IMR-90 (cell line): ENCODE measurements at regions not wholly inside any gene's neighbourhood (a gene's known extent, or its start where the extent isn't known, plus 50 kb on each side); places are given as distances from the start of the nearest gene placed in this dataset.

Experiments
- ATAC-seq: fragments of 200-7000 bp; cut with Tn5 transposase; 2 replicates; pipeline ENCODE4 v1.9.1; 2020; ENCODE audit warnings: low read depth, mild to moderate bottlenecking, moderate library complexity
- BruUV-seq: library from RNA; stranded (reverse); fragments of 400-500 nt; replicated peaks from 2 replicates; lab custom pipeline; 2021; lab: Mats Ljungman, UMichigan
- CTCF ChIA-PET: fragments of 300-600 bp; formaldehyde crosslinking; extraction: SDS; loops from one replicate; lab custom pipeline; 2021; ENCODE audit warnings: antibody characterized with exemption; lab: Yijun Ruan, JAX
- POLR2A ChIA-PET: fragments of 300-600 bp; sonication (Branson Sonifier 250); formaldehyde crosslinking; loops from one replicate; lab custom pipeline; 2022; ENCODE audit warnings: antibody characterized with exemption; ENCODE audit not compliant: unreplicated experiment; lab: Charles Lee
- DNase-seq: peaks from one replicate; pipeline ENCODE4 v3.0.0; 2013
- H2AFZ ChIP-seq: replicated peaks from 2 replicates; pipeline ENCODE3; 2013; ENCODE audit warnings: low read length, mild to moderate bottlenecking; ENCODE audit not compliant: poor library complexity
- H2AK5ac ChIP-seq: 2 replicates; pipeline ENCODE4 v1.6.1; 2013; ENCODE audit warnings: low read depth, low read length, inconsistent platforms
- H2AK9ac ChIP-seq: replicated peaks from 2 replicates; pipeline ENCODE3; 2013; ENCODE audit warnings: mild to moderate bottlenecking, low read depth, low read length, moderate library complexity; ENCODE audit not compliant: poor library complexity
- H2BK120ac ChIP-seq: 2 replicates; pipeline ENCODE4 v1.6.1; 2013; ENCODE audit warnings: low read depth, low read length, inconsistent platforms
- H2BK15ac ChIP-seq: 3 replicates; pipeline ENCODE4 v1.6.1; 2013; ENCODE audit warnings: low read depth, low read length, inconsistent platforms
- H2BK20ac ChIP-seq: 2 replicates; pipeline ENCODE4 v1.6.1; 2013; ENCODE audit warnings: low read depth, mild to moderate bottlenecking, inconsistent platforms, low read length, moderate library complexity
- H2BK5ac ChIP-seq: 2 replicates; pipeline ENCODE4 v1.6.1; 2013; ENCODE audit warnings: mild to moderate bottlenecking, low read depth, low read length, inconsistent platforms; ENCODE audit not compliant: poor library complexity, severe bottlenecking
- H3K14ac ChIP-seq: replicated peaks from 2 replicates; pipeline ENCODE4 v1.6.1; 2013; ENCODE audit warnings: low read depth, low read length, inconsistent platforms
- H3K18ac ChIP-seq: 2 replicates; pipeline ENCODE4 v1.6.1; 2013; ENCODE audit warnings: low read depth, low read length, control low read depth
- H3K23ac ChIP-seq: 2 replicates; pipeline ENCODE4 v1.6.1; 2013; ENCODE audit warnings: low read depth, low read length, inconsistent platforms
- H3K27ac ChIP-seq: 2 replicates; pipeline ENCODE4 v1.5.1; 2013; ENCODE audit warnings: mild to moderate bottlenecking, control low read depth, low read length; ENCODE audit not compliant: insufficient read depth
- H3K27me3 ChIP-seq: 2 replicates; pipeline ENCODE4 v1.6.1; 2013; ENCODE audit warnings: low read length; ENCODE audit not compliant: control insufficient read depth, insufficient read depth
- H3K36me3 ChIP-seq: 2 replicates; pipeline ENCODE4 v1.6.1; 2013; ENCODE audit warnings: low read length, mixed read lengths; ENCODE audit not compliant: control insufficient read depth, insufficient read depth
- H3K4ac ChIP-seq: 2 replicates; pipeline ENCODE4 v1.6.1; 2013; ENCODE audit warnings: low read depth, low read length, inconsistent platforms
- H3K4me1 ChIP-seq: 2 replicates; pipeline ENCODE4 v1.6.1; 2013; ENCODE audit warnings: low read length, mixed read lengths; ENCODE audit not compliant: control insufficient read depth, insufficient read depth
- H3K4me2 ChIP-seq: 2 replicates; pipeline ENCODE4 v1.6.1; 2013; ENCODE audit warnings: low read depth, mild to moderate bottlenecking, control low read depth, low read length, moderate library complexity
- H3K4me3 ChIP-seq: 2 replicates; pipeline ENCODE4 v1.5.1; 2013; ENCODE audit warnings: low read depth, mild to moderate bottlenecking, control low read depth, low read length, moderate library complexity; ENCODE audit not compliant: insufficient read depth
- H3K56ac ChIP-seq: 2 replicates; pipeline ENCODE4 v1.6.1; 2013; ENCODE audit warnings: low read length, inconsistent platforms; ENCODE audit not compliant: insufficient read depth; ENCODE audit errors: extremely low read depth
- H3K79me1 ChIP-seq, 2 experiments: 2 replicates each; pipeline ENCODE4 v1.6.1; 2013; ENCODE audit warnings: low read length in 2 of 2, inconsistent platforms in 1 of 2, low read depth in 1 of 2
- H3K9ac ChIP-seq: 2 replicates; pipeline ENCODE4 v1.6.1; 2013; ENCODE audit warnings: low read depth, low read length, control low read depth
- H3K9me1 ChIP-seq: 2 replicates; pipeline ENCODE4 v1.6.1; 2013; ENCODE audit warnings: low read length, inconsistent platforms; ENCODE audit not compliant: insufficient read depth
- H3K9me3 ChIP-seq: 2 replicates; pipeline ENCODE4 v1.6.1; 2013; ENCODE audit warnings: low read length; ENCODE audit not compliant: control insufficient read depth, insufficient read depth
- H4K20me1 ChIP-seq: 2 replicates; pipeline ENCODE4 v1.6.1; 2013; ENCODE audit warnings: low read length, inconsistent platforms; ENCODE audit not compliant: insufficient read depth
- H4K5ac ChIP-seq: 2 replicates; pipeline ENCODE4 v1.6.1; 2013; ENCODE audit warnings: mild to moderate bottlenecking, low read depth, low read length, control low read depth
- H4K8ac ChIP-seq, 2 experiments: 2 replicates each; pipeline ENCODE4 v1.6.1; 2013; ENCODE audit warnings: low read depth in 2 of 2, low read length in 2 of 2, control low read depth in 1 of 2, inconsistent platforms in 1 of 2
- H4K91ac ChIP-seq: 2 replicates; pipeline ENCODE4 v1.6.1; 2013; ENCODE audit warnings: low read depth, low read length, inconsistent platforms; ENCODE audit not compliant: insufficient read depth
- BHLHE40 ChIP-seq: fragments of 150-350 bp; IDR thresholded peaks from 2 replicates; pipeline ENCODE4 v1.6.1; 2016; ENCODE audit warnings: mild to moderate bottlenecking, low read depth, low read length
- CEBPB ChIP-seq: IDR thresholded peaks from 2 replicates; pipeline ENCODE4 v1.6.1; 2012; ENCODE audit warnings: low read depth, low read length, improper control_type of control experiment
- CHD1 ChIP-seq: IDR thresholded peaks from 2 replicates; pipeline ENCODE4 v1.6.1; 2012; ENCODE audit warnings: low read depth, low read length, improper control_type of control experiment
- FOS ChIP-seq: fragments of 150-350 bp; IDR thresholded peaks from 2 replicates; pipeline ENCODE4 v1.6.1; 2016; ENCODE audit warnings: low read depth, low read length
- MAFK ChIP-seq: IDR thresholded peaks from 2 replicates; pipeline ENCODE4 v1.6.1; 2012; ENCODE audit warnings: low read depth, low read length, improper control_type of control experiment
- MAZ ChIP-seq: IDR thresholded peaks from 2 replicates; pipeline ENCODE4 v1.6.1; 2012; ENCODE audit warnings: low read depth, mild to moderate bottlenecking, low read length, improper control_type of control experiment, moderate library complexity, borderline replicate concordance
- NFE2L2 ChIP-seq: fragments of 150-350 bp; IDR thresholded peaks from 2 replicates; pipeline ENCODE4 v1.6.1; 2016; ENCODE audit warnings: low read depth, mild to moderate bottlenecking, low read length
- POLR2A ChIP-seq: IDR thresholded peaks from 2 replicates; pipeline ENCODE4 v1.6.1; 2012; ENCODE audit warnings: mild to moderate bottlenecking, low read depth, low read length
- RAD21 ChIP-seq: IDR thresholded peaks from 2 replicates; pipeline ENCODE4 v1.6.1; 2012; ENCODE audit warnings: low read length, improper control_type of control experiment
- RCOR1 ChIP-seq: IDR thresholded peaks from 2 replicates; pipeline ENCODE4 v1.6.1; 2012; ENCODE audit warnings: mild to moderate bottlenecking, low read length, improper control_type of control experiment; ENCODE audit not compliant: insufficient replicate concordance
- RFX5 ChIP-seq: IDR thresholded peaks from 2 replicates; pipeline ENCODE4 v1.8.0; 2012; ENCODE audit warnings: low read depth, mild to moderate bottlenecking, low read length, moderate library complexity
- WGBS, 2 experiments: methylation state at CpG; one replicate each; pipeline versions ENCODE4 v1.1.5 to v1.1.7; 2013; ENCODE audit warnings: missing lambda C conversion rate in 2 of 2; ENCODE audit not compliant: insufficient read length in 1 of 2; ENCODE audit errors: extremely low coverage in 2 of 2; 5-methylcytosine and 5-hydroxymethylcytosine counted together
- dilution Hi-C: fragments of 300-500 bp; cut with HindIII; formaldehyde crosslinking; loops from one replicate; pipeline ENCODE4 v1.14.3; 2018; ENCODE audit warnings: low sequenced_read_pairs; ENCODE audit not compliant: unreplicated experiment
- in situ Hi-C: fragments of 300-500 bp; cut with MboI; formaldehyde crosslinking; loops from 3 replicates; pipeline ENCODE4 v1.14.3; 2019; ENCODE audit warnings: low sequenced_read_pairs, inconsistent platforms, mixed read lengths
- intact Hi-C: fragments of 100-400 bp; cut with micrococcal nuclease; formaldehyde crosslinking; loops from 2 replicates; pipeline ENCODE4 v1.10.0; 2022
- TF ChIP-seq, protein P1 (sequence below): fragments of 150-350 bp; IDR thresholded peaks from 2 replicates; pipeline ENCODE4 v1.6.1; 2016; ENCODE audit warnings: low read depth, mild to moderate bottlenecking, low read length, moderate library complexity, borderline replicate concordance
- TF ChIP-seq, protein P2 (sequence below): conservative IDR thresholded peaks from 2 replicates; pipeline ENCODE4 v1.5.1; 2012; ENCODE audit warnings: mild to moderate bottlenecking, low read depth, low read length, improper control_type of control experiment
- TF ChIP-seq, protein P3 (sequence below): fragments of 150-350 bp; IDR thresholded peaks from 2 replicates; pipeline ENCODE4 v1.6.1; 2017; ENCODE audit warnings: mild to moderate bottlenecking, antibody characterized with exemption, low read length, low read depth

DNA sequence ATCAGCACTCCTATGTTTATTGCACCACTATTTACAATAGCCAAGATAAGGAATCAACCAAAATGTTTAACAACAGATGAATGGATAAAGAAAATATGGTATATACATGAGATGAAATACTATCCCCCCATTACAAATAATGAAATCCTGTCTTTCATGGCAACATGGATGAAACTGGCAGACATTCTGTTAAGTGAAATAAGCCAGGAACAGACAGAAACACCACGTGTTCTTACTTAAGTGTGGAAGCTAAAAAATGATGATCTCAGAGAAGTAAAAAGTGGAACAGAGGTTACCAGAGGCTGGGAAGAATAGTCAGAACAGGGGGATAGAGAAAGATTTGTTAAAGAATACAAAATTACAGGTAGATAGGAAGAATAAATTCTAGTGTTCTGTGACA lies 113.7 kb upstream of the MDM1 start:
- no peaks in the 10 kb centered on the region for H3K79me1 ChIP-seq
- H3K4me1 ChIP-seq, result peaks cover 2% of the 10 kb centered on the region; the same call in 1 of the 2 replicates
- H3K18ac ChIP-seq, result no peak overlapping the region
- H3K36me3 ChIP-seq, result no peaks in the 10 kb centered on the region
- no peak overlapping the region for H2BK120ac ChIP-seq
- no peak overlapping the region for H2AFZ ChIP-seq
- H3K9me1 ChIP-seq, result no peaks in the 10 kb centered on the region
- TF ChIP-seq, protein P1, sequence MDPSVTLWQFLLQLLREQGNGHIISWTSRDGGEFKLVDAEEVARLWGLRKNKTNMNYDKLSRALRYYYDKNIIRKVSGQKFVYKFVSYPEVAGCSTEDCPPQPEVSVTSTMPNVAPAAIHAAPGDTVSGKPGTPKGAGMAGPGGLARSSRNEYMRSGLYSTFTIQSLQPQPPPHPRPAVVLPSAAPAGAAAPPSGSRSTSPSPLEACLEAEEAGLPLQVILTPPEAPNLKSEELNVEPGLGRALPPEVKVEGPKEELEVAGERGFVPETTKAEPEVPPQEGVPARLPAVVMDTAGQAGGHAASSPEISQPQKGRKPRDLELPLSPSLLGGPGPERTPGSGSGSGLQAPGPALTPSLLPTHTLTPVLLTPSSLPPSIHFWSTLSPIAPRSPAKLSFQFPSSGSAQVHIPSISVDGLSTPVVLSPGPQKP, result no peak
- no peak for TF ChIP-seq RCOR1
- no peak for TF ChIP-seq BHLHE40
- no peak for TF ChIP-seq CHD1
- TF ChIP-seq MAZ, result no peak
- no peak for TF ChIP-seq FOS
- TF ChIP-seq MAFK, result no peak
- TF ChIP-seq CEBPB, result no peak
- TF ChIP-seq NFE2L2, result no peak
- TF ChIP-seq, protein P2, sequence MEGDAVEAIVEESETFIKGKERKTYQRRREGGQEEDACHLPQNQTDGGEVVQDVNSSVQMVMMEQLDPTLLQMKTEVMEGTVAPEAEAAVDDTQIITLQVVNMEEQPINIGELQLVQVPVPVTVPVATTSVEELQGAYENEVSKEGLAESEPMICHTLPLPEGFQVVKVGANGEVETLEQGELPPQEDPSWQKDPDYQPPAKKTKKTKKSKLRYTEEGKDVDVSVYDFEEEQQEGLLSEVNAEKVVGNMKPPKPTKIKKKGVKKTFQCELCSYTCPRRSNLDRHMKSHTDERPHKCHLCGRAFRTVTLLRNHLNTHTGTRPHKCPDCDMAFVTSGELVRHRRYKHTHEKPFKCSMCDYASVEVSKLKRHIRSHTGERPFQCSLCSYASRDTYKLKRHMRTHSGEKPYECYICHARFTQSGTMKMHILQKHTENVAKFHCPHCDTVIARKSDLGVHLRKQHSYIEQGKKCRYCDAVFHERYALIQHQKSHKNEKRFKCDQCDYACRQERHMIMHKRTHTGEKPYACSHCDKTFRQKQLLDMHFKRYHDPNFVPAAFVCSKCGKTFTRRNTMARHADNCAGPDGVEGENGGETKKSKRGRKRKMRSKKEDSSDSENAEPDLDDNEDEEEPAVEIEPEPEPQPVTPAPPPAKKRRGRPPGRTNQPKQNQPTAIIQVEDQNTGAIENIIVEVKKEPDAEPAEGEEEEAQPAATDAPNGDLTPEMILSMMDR, result no peak
- TF ChIP-seq, protein P3, sequence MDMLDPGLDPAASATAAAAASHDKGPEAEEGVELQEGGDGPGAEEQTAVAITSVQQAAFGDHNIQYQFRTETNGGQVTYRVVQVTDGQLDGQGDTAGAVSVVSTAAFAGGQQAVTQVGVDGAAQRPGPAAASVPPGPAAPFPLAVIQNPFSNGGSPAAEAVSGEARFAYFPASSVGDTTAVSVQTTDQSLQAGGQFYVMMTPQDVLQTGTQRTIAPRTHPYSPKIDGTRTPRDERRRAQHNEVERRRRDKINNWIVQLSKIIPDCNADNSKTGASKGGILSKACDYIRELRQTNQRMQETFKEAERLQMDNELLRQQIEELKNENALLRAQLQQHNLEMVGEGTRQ, result no peak
- TF ChIP-seq RAD21, result no peak
- TF ChIP-seq RFX5, result no peak
- TF ChIP-seq POLR2A, result no peak
- H4K20me1 ChIP-seq, result no peaks in the 10 kb centered on the region
- no peak overlapping the region for H3K4me3 ChIP-seq
- H3K4ac ChIP-seq, result no peak overlapping the region
- peak; percentile 51 for DNase-seq
- peak; percentile 32; the same call in 1 of the 2 replicates for ATAC-seq
- no peak overlapping the region for H3K9ac ChIP-seq
- H2BK15ac ChIP-seq, result no peak overlapping the region
- ChIA-PET POLR2A (no interaction called here), CTCF (interaction anchor here (1.0 kb wide), 1 partner anchor 20 kb away, joined by 3 read pairs; no protein-coding TSS in a partner anchor)
- no peak overlapping the region for H4K8ac ChIP-seq
- H2AK5ac ChIP-seq, result no peak overlapping the region
- dilution Hi-C loops (no loop called here), intact Hi-C loops (no loop called here), in situ Hi-C loops (no loop called here)
- no peak overlapping the region for H3K23ac ChIP-seq
- no peak overlapping the region for H2BK20ac ChIP-seq
- H3K27ac ChIP-seq, result no peak overlapping the region
- H3K56ac ChIP-seq, result no peak overlapping the region
- no peak overlapping the region for H4K5ac ChIP-seq
- no peaks in the 10 kb centered on the region for H3K9me3 ChIP-seq
- no peak overlapping the region for H3K4me2 ChIP-seq
- H3K27me3 ChIP-seq, result no peaks in the 10 kb centered on the region
- no peak overlapping the region for H4K91ac ChIP-seq
- H2AK9ac ChIP-seq, result no peak overlapping the region
- no TSS peak for BruUV-seq
- 0% methylated on average over 1 of the region's 1 CpG; no CpG with 5 or more reads in 1 of the 2 experiments for WGBS, 2 experiments
- H2BK5ac ChIP-seq, result no peak overlapping the region
- H3K14ac ChIP-seq, result no peak overlapping the region
